Activated naive CD4-positive, alpha-beta T cell treated with anti-CD3 and anti-CD28 coated beads, Interleukin-2, amount 50 U/mL, for 16 hours (primary cell): ENCODE measurements at regions not wholly inside any gene's neighbourhood (a gene's known extent, or its start where the extent isn't known, plus 50 kb on each side); places are given as distances from the start of the nearest gene placed in this dataset.
"Not testable (repeated sequence)": the region's sequence is repeated elsewhere in the genome, so short reads cannot be mapped to it uniquely, and the experiment has no call there.

Experiments used
- DNase-seq: peaks from one replicate; pipeline ENCODE4 v3.0.0-alpha.2; 2020

GRCh38 chr6:13874191-13874549 lies 50.6 kb upstream of the RNF182 start:
- DNase-seq: no peak

GRCh38 chr6:13873288-13874190 lies 51.2 kb upstream of the RNF182 start:
- peak; percentile 80 for DNase-seq

GRCh38 chr6:13872681-13873080 lies 52.1 kb upstream of the RNF182 start:
- no peak for DNase-seq

GRCh38 chr6:13872006-13872405 lies 52.7 kb upstream of the RNF182 start:
- DNase-seq: not testable (repeated sequence)

GRCh38 chr6:13870214-13870830 lies 54.4 kb upstream of the RNF182 start:
- DNase-seq: no peak

- DNase-seq: no peak
Observed at GRCh38 chr6:13868236-13868635, 53.9 kb upstream of the MCUR1 start.

GRCh38 chr6:13866301-13866700 lies 51.9 kb upstream of the MCUR1 start:
- DNase-seq: no peak

- DNase-seq: no peak
Observed at GRCh38 chr6:13865141-13865540, 50.8 kb upstream of the MCUR1 start.

GRCh38 chr6:13864669-13865068 lies 50.3 kb upstream of the MCUR1 start:
- DNase-seq: not testable (repeated sequence)
